ENCODE measurements at regions not wholly inside any gene's neighbourhood (a gene's known extent, or its start where the extent isn't known, plus 50 kb on each side); places are given as distances from the start of the nearest gene placed in this dataset.
"Not testable (repeated sequence)": the region's sequence is repeated elsewhere in the genome, so short reads cannot be mapped to it uniquely, and the experiment has no call there.

GRCh38 chr9:38518826-38519225, 94.6 kb upstream of the IGFBPL1 start:
- no peaks in the 10 kb centered on the region for H3K36me3 Mint-ChIP-seq
- no peaks in the 10 kb centered on the region for H3K9me3 Mint-ChIP-seq
- ChIA-PET POLR2A (no interaction called here), CTCF (no interaction called here)
- ATAC-seq (no peak), DNase-seq (ENCODE audit: low spot score) (no peak)
- no peaks in the 10 kb centered on the region for H3K27me3 Mint-ChIP-seq (ENCODE audit: low read depth)
- H3K4me3 Mint-ChIP-seq: no peak overlapping the region
- TF ChIP-seq ZNF423 (CRISPR knock-in tag; IDR thresholded peaks at IDR 0.05): no peak
- TF ChIP-seq KAT7 (CRISPR knock-in tag; IDR thresholded peaks at IDR 0.05; ENCODE audit: borderline replicate concordance): no peak
- no peak for TF ChIP-seq MYBL2 (CRISPR knock-in tag; IDR thresholded peaks at IDR 0.05)
- no peak for TF ChIP-seq CREB1 (CRISPR knock-in tag; IDR thresholded peaks at IDR 0.05)
- TF ChIP-seq JUN (CRISPR knock-in tag; IDR thresholded peaks at IDR 0.05): no peak
- no peak for TF ChIP-seq USF1 (CRISPR knock-in tag; IDR thresholded peaks at IDR 0.05)
- TF ChIP-seq ELF4 (CRISPR knock-in tag; IDR thresholded peaks at IDR 0.05; ENCODE audit: low read depth): no peak
- TF ChIP-seq FOXP1 (CRISPR knock-in tag; IDR thresholded peaks at IDR 0.05; ENCODE audit: borderline replicate concordance): no peak
- TF ChIP-seq, protein P1, sequence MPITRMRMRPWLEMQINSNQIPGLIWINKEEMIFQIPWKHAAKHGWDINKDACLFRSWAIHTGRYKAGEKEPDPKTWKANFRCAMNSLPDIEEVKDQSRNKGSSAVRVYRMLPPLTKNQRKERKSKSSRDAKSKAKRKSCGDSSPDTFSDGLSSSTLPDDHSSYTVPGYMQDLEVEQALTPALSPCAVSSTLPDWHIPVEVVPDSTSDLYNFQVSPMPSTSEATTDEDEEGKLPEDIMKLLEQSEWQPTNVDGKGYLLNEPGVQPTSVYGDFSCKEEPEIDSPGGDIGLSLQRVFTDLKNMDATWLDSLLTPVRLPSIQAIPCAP (CRISPR knock-in tag; IDR thresholded peaks at IDR 0.05): no peak
- no peak for TF ChIP-seq ZBTB21 (CRISPR knock-in tag; IDR thresholded peaks at IDR 0.05; ENCODE audit: borderline replicate concordance)
- no peak for TF ChIP-seq MLX (CRISPR knock-in tag; IDR thresholded peaks at IDR 0.05)
- peaks cover 4% of the 10 kb centered on the region for H3K4me1 Mint-ChIP-seq
- peak overlapping the region; percentile 45; the same call in 1 of the 2 replicates for H3K27ac Mint-ChIP-seq

DNA sequence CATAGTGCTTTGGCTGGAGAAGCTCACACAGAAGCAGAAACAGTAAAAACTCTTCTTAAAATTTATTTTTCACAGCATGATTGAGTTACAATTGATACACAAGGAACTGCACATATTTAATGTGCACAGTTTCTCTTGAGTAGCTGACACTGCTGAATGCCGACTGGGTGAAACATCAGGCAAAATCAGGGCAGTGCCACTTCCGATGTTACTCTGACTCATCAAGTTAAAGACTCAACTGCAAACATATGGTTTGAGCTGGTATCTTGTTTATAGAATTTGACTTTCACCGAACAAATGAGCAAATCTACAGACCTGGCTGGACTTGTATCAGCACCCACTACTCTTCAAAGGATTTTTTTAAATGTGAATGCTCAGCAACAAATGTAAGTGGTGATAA, 92.0 kb upstream of the IGFBPL1 start:
- H3K27ac Mint-ChIP-seq; H3K36me3 Mint-ChIP-seq; H3K4me1 Mint-ChIP-seq; H3K4me3 Mint-ChIP-seq; ATAC-seq; H3K9me3 Mint-ChIP-seq; DNase-seq (ENCODE audit: low spot score); H3K27me3 Mint-ChIP-seq (ENCODE audit: low read depth); CTCF ChIA-PET: not testable (repeated sequence)
- POLR2A ChIA-PET: interaction anchor here (0.6 kb wide), 1 partner anchor 20 kb away, joined by 4 read pairs; no protein-coding TSS in a partner anchor

GRCh38 chr9:38515055-38515454, 90.8 kb upstream of the IGFBPL1 start:
- H3K27ac Mint-ChIP-seq; H3K4me1 Mint-ChIP-seq; DNase-seq (ENCODE audit: low spot score); H3K4me3 Mint-ChIP-seq; CTCF ChIA-PET; H3K9me3 Mint-ChIP-seq; POLR2A ChIA-PET; H3K27me3 Mint-ChIP-seq (ENCODE audit: low read depth); ATAC-seq; H3K36me3 Mint-ChIP-seq: not testable (repeated sequence)

GRCh38 chr9:38510340-38510739, 86.1 kb upstream of the IGFBPL1 start:
- DNase-seq (ENCODE audit: low spot score); H3K27ac Mint-ChIP-seq; ATAC-seq; H3K36me3 Mint-ChIP-seq; H3K27me3 Mint-ChIP-seq (ENCODE audit: low read depth); CTCF ChIA-PET; H3K9me3 Mint-ChIP-seq; POLR2A ChIA-PET; H3K4me3 Mint-ChIP-seq; H3K4me1 Mint-ChIP-seq: not testable (repeated sequence)

GRCh38 chr9:38507587-38507986, 83.3 kb upstream of the IGFBPL1 start:
- no peaks in the 10 kb centered on the region for H3K4me1 Mint-ChIP-seq
- no peak overlapping the region for H3K27ac Mint-ChIP-seq
- no peaks in the 10 kb centered on the region for H3K36me3 Mint-ChIP-seq
- ChIA-PET CTCF (no interaction called here), POLR2A (no interaction called here)
- no peak overlapping the region for H3K4me3 Mint-ChIP-seq
- no peak for ATAC-seq
- DNase-seq (ENCODE audit: low spot score): no peak
- H3K9me3 Mint-ChIP-seq: no peaks in the 10 kb centered on the region
- TF ChIP-seq ZNF396 (CRISPR knock-in tag; IDR thresholded peaks at IDR 0.05; ENCODE audit: borderline replicate concordance): no peak
- TF ChIP-seq ATF6 (CRISPR knock-in tag; IDR thresholded peaks at IDR 0.05): no peak
- peak; percentile 27; the same call in 1 of the 2 replicates for TF ChIP-seq ZNF121 (CRISPR knock-in tag; IDR thresholded peaks at IDR 0.05)
- H3K27me3 Mint-ChIP-seq (ENCODE audit: low read depth): no peaks in the 10 kb centered on the region

- H3K4me3 Mint-ChIP-seq; ATAC-seq; H3K27me3 Mint-ChIP-seq (ENCODE audit: low read depth); H3K9me3 Mint-ChIP-seq; DNase-seq (ENCODE audit: low spot score); H3K36me3 Mint-ChIP-seq; H3K4me1 Mint-ChIP-seq; CTCF ChIA-PET; POLR2A ChIA-PET; H3K27ac Mint-ChIP-seq: not testable (repeated sequence)
Measured at GRCh38 chr9:38500171-38500570, 75.9 kb upstream of the IGFBPL1 start.

DNA sequence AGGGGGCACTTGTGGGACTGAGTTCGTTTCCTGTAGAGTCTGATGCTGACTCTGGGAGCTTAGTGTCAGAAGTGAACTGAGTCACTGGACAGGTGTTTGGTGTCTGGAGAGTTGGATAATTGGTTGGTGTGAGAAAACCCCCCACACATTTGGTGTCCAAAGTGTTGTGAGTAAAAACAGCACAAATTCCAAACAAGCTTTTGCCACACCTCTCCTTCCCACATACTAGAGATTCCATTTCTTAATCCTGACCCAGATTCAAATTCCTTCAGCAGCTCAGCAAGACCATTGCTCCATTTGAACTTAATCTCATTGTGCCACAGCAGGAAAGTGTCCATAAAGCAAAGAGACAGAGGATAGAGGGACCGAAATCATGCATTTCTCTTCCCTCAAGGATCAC, 74.3 kb upstream of the IGFBPL1 start:
- POLR2A ChIA-PET; H3K27ac Mint-ChIP-seq; CTCF ChIA-PET; H3K4me1 Mint-ChIP-seq; H3K9me3 Mint-ChIP-seq; H3K4me3 Mint-ChIP-seq; H3K27me3 Mint-ChIP-seq (ENCODE audit: low read depth); DNase-seq (ENCODE audit: low spot score); H3K36me3 Mint-ChIP-seq; ATAC-seq: not testable (repeated sequence)
